Neural progenitor cell (in vitro differentiated cells): ENCODE measurements at regions not wholly inside any gene's neighbourhood (a gene's known extent, or its start where the extent isn't known, plus 50 kb on each side); places are given as distances from the start of the nearest gene placed in this dataset.

Experiments
- CTCF ChIP-seq: fragments of 200-600 bp; sonication (generic); IDR thresholded peaks from 2 replicates; pipeline ENCODE4 v1.5.1; 2017; ENCODE audit warnings: antibody characterized with exemption, mild to moderate bottlenecking
- EZH2 ChIP-seq: fragments of 200-600 bp; sonication (generic); IDR thresholded peaks from 2 replicates; pipeline ENCODE4 v1.6.1; 2017; ENCODE audit warnings: antibody characterized with exemption, mild to moderate bottlenecking, moderate library complexity
- EZH2phosphoT487 ChIP-seq: fragments of 200-600 bp; sonication (generic); IDR thresholded peaks from 2 replicates; pipeline ENCODE4 v1.6.1; 2017; ENCODE audit warnings: antibody characterized with exemption

- TF ChIP-seq CTCF (no peak), EZH2 (no peak), EZH2phosphoT487 (no peak)
Measured at GRCh38 chr20:43365691-43366090, 92.0 kb upstream of the SRSF6 start.
